ENCODE measurements at regions not wholly inside any gene's neighbourhood (a gene's known extent, or its start where the extent isn't known, plus 50 kb on each side); places are given as distances from the start of the nearest gene placed in this dataset.
A peak's percentile ranks its signal among the peaks of the same experiment; 100 is the strongest.

GRCh38 chr21:16002874-16003466 lies 273.2 kb downstream of the USP25 start:
- no peaks in the 10 kb centered on the region for H4K20me1 ChIP-seq (replicated peaks; ENCODE audit: insufficient read depth)
- Mint-ChIP-seq H3K9me3 (no peaks in the 10 kb centered on the region), H3K27ac (no peak overlapping the region), H3K4me1 (no peaks in the 10 kb centered on the region), H3K36me3 (ENCODE audit: low read depth) (no peaks in the 10 kb centered on the region), H3K4me3 (no peak overlapping the region), H3K27me3 (ENCODE audit: insufficient read depth, low read depth, poor library complexity) (peaks cover 2% of the 10 kb centered on the region)
- no peak overlapping the region for H2AFZ ChIP-seq
- H3K4me1 ChIP-seq (ENCODE audit: insufficient read depth) = no peaks in the 10 kb centered on the region
- H3K27me3 ChIP-seq (ENCODE audit: insufficient read depth) = no peaks in the 10 kb centered on the region
- H3F3A ChIP-seq (replicated peaks; ENCODE audit: low read depth) = no peaks in the 10 kb centered on the region
- no peak overlapping the region for H3K27ac ChIP-seq (ENCODE audit: low read depth)
- no peak for TF ChIP-seq STAT1 (IDR thresholded peaks at IDR 0.05; ENCODE audit: unreplicated experiment)
- no peak for TF ChIP-seq CREB1 (CRISPR knock-in tag; IDR thresholded peaks at IDR 0.05; ENCODE audit: low read depth)
- no peak for TF ChIP-seq POLR2AphosphoS5 (IDR thresholded peaks at IDR 0.05; ENCODE audit: low read depth)
- no peak for TF ChIP-seq NANOG (IDR thresholded peaks at IDR 0.05; ENCODE audit: borderline replicate concordance)
- TF ChIP-seq, protein P1, sequence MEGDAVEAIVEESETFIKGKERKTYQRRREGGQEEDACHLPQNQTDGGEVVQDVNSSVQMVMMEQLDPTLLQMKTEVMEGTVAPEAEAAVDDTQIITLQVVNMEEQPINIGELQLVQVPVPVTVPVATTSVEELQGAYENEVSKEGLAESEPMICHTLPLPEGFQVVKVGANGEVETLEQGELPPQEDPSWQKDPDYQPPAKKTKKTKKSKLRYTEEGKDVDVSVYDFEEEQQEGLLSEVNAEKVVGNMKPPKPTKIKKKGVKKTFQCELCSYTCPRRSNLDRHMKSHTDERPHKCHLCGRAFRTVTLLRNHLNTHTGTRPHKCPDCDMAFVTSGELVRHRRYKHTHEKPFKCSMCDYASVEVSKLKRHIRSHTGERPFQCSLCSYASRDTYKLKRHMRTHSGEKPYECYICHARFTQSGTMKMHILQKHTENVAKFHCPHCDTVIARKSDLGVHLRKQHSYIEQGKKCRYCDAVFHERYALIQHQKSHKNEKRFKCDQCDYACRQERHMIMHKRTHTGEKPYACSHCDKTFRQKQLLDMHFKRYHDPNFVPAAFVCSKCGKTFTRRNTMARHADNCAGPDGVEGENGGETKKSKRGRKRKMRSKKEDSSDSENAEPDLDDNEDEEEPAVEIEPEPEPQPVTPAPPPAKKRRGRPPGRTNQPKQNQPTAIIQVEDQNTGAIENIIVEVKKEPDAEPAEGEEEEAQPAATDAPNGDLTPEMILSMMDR (conservative IDR thresholded peaks at IDR 0.05; ENCODE audit: low read depth in 2 of 2) = peak; percentile 37 to 65; a peak in 3 of 4 replicates
- H3K9me2 ChIP-seq (ENCODE audit: insufficient read depth) = no peaks in the 10 kb centered on the region
- H3K4me2 ChIP-seq = no peak overlapping the region
- no peak overlapping the region for H3K4me3 ChIP-seq
- ATAC-seq (no peak; the same call in 2 of the 3 replicates), DNase-seq (ENCODE audit: low spot score) (peak; percentile 24)
- no peaks in the 10 kb centered on the region for H3K79me2 ChIP-seq (replicated peaks; ENCODE audit: insufficient read depth)
- no peaks in the 10 kb centered on the region for H3K36me3 ChIP-seq (ENCODE audit: insufficient read depth)

- Mint-ChIP-seq H3K4me3 (no peak overlapping the region), H3K9me3 (no peaks in the 10 kb centered on the region), H3K36me3 (ENCODE audit: low read depth) (no peaks in the 10 kb centered on the region), H3K4me1 (no peaks in the 10 kb centered on the region), H3K27ac (no peak overlapping the region), H3K27me3 (ENCODE audit: insufficient read depth, low read depth, poor library complexity) (peaks cover 2% of the 10 kb centered on the region)
- H3K4me1 ChIP-seq (ENCODE audit: insufficient read depth) = no peaks in the 10 kb centered on the region
- no peaks in the 10 kb centered on the region for H3K36me3 ChIP-seq (ENCODE audit: insufficient read depth)
- H3K9me2 ChIP-seq (ENCODE audit: insufficient read depth) = no peaks in the 10 kb centered on the region
- TF ChIP-seq, protein P2, sequence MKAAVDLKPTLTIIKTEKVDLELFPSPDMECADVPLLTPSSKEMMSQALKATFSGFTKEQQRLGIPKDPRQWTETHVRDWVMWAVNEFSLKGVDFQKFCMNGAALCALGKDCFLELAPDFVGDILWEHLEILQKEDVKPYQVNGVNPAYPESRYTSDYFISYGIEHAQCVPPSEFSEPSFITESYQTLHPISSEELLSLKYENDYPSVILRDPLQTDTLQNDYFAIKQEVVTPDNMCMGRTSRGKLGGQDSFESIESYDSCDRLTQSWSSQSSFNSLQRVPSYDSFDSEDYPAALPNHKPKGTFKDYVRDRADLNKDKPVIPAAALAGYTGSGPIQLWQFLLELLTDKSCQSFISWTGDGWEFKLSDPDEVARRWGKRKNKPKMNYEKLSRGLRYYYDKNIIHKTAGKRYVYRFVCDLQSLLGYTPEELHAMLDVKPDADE (IDR thresholded peaks at IDR 0.05) = no peak
- no peak for TF ChIP-seq JUNB (IDR thresholded peaks at IDR 0.05; ENCODE audit: unreplicated experiment)
- TF ChIP-seq CREB1 (CRISPR knock-in tag; IDR thresholded peaks at IDR 0.05; ENCODE audit: low read depth) = no peak
- TF ChIP-seq, protein P1 (conservative IDR thresholded peaks at IDR 0.05; ENCODE audit: low read depth in 2 of 2) = no peak
- TF ChIP-seq, protein P3, sequence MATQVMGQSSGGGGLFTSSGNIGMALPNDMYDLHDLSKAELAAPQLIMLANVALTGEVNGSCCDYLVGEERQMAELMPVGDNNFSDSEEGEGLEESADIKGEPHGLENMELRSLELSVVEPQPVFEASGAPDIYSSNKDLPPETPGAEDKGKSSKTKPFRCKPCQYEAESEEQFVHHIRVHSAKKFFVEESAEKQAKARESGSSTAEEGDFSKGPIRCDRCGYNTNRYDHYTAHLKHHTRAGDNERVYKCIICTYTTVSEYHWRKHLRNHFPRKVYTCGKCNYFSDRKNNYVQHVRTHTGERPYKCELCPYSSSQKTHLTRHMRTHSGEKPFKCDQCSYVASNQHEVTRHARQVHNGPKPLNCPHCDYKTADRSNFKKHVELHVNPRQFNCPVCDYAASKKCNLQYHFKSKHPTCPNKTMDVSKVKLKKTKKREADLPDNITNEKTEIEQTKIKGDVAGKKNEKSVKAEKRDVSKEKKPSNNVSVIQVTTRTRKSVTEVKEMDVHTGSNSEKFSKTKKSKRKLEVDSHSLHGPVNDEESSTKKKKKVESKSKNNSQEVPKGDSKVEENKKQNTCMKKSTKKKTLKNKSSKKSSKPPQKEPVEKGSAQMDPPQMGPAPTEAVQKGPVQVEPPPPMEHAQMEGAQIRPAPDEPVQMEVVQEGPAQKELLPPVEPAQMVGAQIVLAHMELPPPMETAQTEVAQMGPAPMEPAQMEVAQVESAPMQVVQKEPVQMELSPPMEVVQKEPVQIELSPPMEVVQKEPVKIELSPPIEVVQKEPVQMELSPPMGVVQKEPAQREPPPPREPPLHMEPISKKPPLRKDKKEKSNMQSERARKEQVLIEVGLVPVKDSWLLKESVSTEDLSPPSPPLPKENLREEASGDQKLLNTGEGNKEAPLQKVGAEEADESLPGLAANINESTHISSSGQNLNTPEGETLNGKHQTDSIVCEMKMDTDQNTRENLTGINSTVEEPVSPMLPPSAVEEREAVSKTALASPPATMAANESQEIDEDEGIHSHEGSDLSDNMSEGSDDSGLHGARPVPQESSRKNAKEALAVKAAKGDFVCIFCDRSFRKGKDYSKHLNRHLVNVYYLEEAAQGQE (IDR thresholded peaks at IDR 0.05; ENCODE audit: unreplicated experiment) = no peak
- TF ChIP-seq EZH2phosphoT487 (IDR thresholded peaks at IDR 0.05; ENCODE audit: unreplicated experiment) = no peak
- no peak for TF ChIP-seq NANOG (IDR thresholded peaks at IDR 0.05; ENCODE audit: borderline replicate concordance)
- no peak for TF ChIP-seq POLR2AphosphoS5 (IDR thresholded peaks at IDR 0.05; ENCODE audit: low read depth)
- no peaks in the 10 kb centered on the region for H4K20me1 ChIP-seq (replicated peaks; ENCODE audit: insufficient read depth)
- no peak overlapping the region for H3K4me2 ChIP-seq
- no peaks in the 10 kb centered on the region for H3F3A ChIP-seq (replicated peaks; ENCODE audit: low read depth)
- H2AFZ ChIP-seq = no peak overlapping the region
- H3K4me3 ChIP-seq = no peak overlapping the region
- H3K79me2 ChIP-seq (replicated peaks; ENCODE audit: insufficient read depth) = no peaks in the 10 kb centered on the region
- no peak for ATAC-seq
- no peak for DNase-seq (ENCODE audit: low spot score)
- H3K27ac ChIP-seq (ENCODE audit: low read depth) = no peak overlapping the region
- no peaks in the 10 kb centered on the region for H3K27me3 ChIP-seq (ENCODE audit: insufficient read depth)
Observed at GRCh38 chr21:16004086-16004485, 274.3 kb downstream of the USP25 start.

Measured in GM23338 (cell line).